ENCODE measurements at regions not wholly inside any gene's neighbourhood (a gene's known extent, or its start where the extent isn't known, plus 50 kb on each side); places are given as distances from the start of the nearest gene placed in this dataset.

DNA sequence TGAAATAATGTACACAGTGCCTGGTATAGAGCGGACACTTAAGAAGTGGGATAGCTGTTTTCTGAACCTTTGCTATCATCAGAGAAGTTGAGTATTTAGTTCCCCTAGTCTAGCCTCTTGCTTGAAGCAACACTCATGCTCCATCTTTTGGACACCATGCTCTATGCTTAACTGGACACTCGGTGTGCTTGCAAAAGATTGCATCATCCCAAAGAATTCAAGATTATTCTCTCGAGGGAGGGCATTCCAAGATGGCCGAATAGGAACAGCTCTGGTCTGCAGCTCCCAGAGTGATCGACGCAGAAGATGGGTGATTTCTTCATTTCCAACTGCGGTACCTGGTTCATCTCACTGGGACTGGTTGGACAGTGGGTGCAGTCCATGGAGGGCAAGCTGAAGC lies 143.9 kb upstream of the FSHR start:
- DNase-seq: no peak

DNA sequence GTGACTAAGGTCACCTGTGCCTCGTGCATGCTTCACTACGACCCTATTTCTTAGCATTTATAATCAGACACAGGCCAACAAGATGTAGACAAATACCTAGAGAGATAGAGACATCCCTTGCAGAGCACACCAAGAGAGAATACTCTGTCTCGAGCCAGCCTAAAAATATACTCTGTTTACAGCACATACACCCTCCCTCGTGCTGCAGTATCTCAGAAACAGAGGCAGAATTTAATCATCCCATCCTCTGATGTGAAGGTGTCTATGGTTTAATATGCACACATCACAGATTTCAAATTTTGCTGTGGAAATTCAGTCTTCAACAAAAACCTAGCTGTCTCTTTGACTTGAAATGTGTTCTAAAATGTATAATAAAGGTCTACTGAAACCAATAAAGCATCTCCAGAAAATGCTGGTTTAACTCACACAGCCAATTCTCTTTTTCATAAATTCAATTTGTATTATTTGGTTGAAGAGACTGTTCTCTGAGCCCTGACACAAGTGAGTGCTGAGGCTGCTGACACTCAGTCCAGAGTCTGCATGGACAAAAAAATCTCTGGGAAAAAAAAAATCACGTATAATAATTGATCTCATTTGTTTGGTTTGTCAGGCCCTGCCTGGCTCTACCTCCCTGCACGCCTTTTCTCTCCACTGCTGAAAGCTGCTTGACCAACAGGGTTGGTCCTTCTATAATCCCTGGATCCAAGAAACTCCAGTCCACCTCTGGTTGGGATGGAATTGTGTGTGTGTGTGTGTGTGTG lies 142.0 kb upstream of the FSHR start:
- DNase-seq: no peak

DNA sequence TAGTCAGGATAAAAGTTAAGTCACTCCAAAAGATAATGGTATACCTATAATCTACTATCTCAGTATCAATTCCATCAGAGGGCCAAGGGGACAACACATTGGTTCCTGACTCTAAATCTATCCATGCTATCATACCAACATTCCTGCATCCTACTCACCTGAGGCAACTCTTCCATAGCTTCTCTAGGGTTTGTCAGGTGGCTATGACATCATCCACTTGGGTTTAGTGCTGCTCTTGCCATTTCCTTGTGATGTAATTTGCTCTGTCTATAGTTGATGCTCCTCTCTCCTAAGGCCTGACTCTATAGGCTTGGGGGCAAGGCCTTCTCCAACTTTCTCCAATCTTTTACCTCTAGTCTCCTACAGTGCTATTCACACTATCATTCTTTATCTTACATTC lies 139.9 kb upstream of the FSHR start:
- no peak for DNase-seq

- DNase-seq: no peak
Measured at GRCh38 chr2:49291619-49292018, 137.3 kb upstream of the FSHR start.

DNA sequence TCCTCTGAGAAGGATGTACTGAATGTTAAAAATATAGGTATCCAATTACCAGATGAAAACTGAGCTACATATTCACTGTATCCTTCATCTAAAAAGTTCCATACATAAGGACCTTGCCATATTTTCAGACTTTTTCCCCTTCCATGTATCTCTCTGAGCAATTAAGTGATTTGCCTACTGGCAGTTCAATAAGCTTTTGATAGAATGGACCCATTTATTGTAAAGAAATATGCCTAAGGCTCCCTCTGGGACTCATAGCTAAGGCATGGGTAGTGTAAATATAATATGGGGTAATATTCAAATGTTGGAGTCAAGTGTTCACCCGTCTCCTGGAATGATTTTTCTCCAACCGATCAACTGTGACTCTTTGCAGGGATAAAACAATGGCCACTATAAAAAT lies 135.4 kb upstream of the FSHR start:
- DNase-seq: no peak

GRCh38 chr2:49288902-49289700 lies 134.8 kb upstream of the FSHR start:
- no peak for DNase-seq

DNA sequence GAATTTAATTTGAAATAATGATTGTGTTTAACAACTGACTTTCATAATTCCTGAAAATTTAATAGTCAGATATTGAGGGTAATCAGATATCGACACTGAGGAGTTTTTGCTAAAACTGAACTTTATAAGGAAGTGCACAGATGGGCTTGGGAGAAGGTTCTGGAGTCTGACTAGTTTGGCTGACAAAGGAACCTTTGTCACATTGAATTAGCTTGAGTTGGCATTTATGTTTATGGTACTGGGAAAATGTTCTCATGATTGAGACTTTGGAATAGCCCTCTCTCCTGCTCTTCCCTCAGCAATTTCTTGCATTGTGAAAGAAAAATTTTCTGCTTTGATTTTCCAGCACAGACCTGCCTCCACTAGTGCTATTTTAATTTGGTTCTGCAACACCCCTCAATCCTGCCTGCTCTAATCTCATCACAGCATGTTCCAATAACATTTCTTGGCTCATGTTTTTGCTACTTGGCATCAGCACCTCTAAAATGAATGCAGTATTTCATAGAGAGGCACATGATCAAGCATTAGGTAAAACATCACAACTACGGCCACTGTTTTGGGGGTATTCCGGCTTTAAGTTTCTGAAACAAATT lies 133.9 kb upstream of the FSHR start:
- no peak for DNase-seq

DNA sequence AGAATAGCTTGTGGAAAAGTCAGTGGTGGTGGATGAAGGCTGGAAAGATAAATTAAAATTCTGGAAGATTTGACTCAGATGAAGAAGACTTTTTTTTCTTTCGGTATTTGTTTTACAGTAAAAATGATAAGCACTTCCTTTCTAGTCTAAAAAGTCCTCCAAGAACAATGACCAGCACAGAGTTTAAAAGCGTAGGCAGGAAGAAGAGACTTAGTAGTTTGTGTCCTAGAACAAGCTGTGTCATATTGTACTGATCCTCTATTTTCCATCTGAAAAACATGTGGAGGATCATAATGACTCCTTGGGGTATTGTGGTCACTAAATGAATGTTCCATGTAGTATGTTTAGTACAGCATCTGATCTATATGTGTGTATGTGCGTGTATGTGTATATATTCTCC lies 132.4 kb upstream of the FSHR start:
- no peak for DNase-seq

- no peak for DNase-seq
Measured at GRCh38 chr2:49286045-49286444, 131.7 kb upstream of the FSHR start.

DNA sequence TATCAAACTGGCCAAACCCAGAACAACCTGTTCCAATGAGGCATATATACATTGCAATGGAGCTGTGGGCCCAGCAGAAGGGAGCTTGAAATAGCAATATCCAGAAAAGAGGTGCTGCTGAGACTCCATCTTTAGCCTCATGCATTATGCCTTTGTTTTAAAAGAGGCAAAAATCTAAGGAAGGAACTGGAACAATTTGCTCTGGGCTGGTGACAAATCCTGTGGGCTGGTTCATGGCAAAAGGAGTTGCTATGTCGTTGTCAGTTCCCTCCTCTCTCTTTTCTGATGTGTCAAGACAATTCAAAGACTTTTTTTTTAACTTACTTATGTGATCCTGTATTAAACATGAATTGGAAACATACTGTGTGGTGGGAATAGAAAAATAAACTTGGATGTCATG lies 124.2 kb upstream of the FSHR start:
- no peak for DNase-seq

- DNase-seq: no peak
Measured at GRCh38 chr2:49278141-49278540, 123.8 kb upstream of the FSHR start.

- DNase-seq: no peak
Measured at GRCh38 chr2:49271060-49271606, 116.8 kb upstream of the FSHR start.

- DNase-seq: no peak
Measured at GRCh38 chr2:49270091-49270490, 115.8 kb upstream of the FSHR start.

DNA sequence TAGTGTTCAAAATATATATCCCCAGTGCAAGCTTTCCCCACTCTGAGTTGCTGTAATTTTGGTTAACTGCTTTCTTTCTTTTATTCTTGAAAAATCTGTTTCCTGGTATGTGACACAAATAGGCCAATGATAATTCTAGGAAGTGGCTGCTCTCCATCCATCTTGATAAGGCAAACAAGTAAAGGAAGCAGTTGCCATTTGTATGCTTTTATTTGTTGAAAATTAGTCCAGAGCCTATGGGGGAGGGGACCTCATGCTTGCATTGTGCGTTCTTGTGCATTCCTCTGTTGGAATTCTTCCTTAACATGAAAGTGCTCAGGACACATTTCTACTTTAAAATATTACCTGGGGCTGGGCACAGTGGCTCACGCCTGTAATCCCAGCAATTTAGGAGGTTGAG lies 111.2 kb upstream of the FSHR start:
- DNase-seq: no peak

DNA sequence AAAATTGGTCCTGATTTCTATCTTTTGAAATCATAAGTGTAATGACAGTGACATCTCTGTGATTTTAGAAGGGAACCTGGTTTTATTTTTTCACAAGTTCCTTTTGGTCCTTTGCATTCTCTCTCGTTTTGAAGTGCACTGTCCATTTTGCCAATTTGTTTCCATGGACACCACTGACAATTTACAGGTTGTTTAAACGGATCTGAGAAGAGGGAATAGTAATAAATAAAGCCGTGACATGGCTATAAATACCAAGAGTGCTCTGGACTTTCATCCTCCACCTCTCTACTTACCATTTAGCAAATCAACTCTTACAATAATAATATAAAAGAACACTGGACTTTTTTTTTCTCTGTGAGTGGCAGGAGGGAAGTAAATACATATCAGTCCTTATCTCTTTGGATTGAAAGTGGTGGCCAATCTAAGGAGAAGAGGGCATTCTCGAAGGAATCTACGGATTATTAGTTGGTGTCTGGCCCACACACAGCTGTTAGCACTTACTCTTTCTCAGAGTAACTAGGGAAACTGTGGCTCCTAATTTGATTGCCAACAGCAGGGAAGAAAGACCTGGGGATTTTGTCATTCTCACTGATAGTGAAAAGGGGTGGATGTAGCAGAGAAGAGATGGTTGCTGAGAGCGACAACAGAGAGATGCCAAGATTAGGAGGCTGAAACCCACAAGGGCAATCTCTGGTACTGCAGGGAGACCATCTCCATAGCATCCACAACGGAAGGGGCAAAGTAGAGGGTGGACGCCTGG lies 108.7 kb upstream of the FSHR start:
- no peak for DNase-seq

GRCh38 chr2:49261781-49262180 lies 107.5 kb upstream of the FSHR start:
- DNase-seq: no peak

DNA sequence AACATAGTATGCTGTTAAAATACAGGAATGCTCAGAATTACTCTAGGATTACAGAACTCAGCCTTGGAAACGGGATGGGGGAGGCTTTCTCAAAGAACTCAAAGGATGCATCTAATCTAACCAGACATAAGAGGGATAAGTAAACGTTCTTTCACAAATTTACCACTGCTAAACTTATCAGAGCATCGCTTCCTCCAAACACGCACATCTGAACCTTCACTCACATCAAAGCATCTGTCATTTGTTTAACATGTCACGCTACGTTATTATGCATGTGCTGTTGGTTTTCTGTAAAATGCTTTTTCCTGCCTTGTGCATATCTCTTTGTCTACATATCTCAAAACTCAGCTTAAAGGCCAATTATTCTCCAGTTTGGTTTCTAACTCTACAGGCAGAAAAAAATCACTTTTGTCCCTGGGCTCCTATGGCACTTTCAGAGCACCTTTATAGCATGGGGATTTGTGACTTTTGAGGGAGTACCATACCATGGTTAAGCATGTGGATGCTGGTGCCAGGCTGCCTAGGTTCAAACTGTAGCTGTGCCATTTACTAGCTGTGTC lies 106.7 kb upstream of the FSHR start:
- no peak for DNase-seq

- no peak for DNase-seq
Measured at GRCh38 chr2:49259926-49260325, 105.6 kb upstream of the FSHR start.

DNA sequence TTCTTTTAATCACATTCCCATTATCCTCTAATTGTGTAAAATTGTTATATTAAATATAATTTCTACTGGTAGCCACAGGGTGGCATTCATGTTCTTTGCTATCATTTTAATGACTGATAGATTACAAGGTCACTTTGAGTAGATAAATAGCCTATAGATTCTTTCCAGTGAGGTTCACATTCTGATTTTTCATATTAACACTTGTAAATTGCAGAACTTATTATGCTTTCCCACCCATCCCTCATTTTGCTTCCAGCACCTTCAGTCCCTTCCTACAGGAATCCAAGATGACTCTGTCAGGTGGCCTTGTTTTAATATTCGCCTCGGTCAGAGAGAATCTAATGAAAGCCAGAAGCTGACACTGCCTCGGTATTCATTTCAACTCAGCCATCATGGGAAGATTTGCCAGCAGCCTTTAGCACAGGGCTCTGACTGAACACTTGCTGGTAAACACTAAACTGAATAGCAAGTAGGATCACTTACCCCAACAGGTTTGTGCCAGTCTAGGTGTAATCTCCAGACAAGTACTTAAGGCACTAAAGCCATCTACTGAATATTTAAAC lies 101.2 kb upstream of the FSHR start:
- DNase-seq: no peak

DNA sequence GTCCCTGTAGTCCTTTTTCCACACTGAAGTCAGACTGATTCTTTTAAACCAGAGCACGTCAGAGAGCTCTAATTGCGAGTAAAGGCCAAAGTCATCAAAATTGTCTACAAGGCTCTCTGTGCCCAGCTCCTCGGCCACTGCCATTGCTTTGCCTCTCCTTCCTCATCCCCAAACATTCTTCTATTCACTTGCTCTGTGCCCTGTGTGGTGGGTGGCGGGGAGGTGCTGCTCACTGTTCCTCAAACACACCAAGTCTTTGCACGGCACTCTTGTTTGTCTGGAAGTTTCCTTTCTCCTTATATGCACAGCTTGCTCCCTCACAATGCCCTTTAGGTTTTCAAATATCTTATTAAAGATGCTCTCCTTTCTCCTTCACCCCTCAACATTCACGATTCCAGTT lies 100.1 kb upstream of the FSHR start:
- no peak for DNase-seq

GRCh38 chr2:49251766-49252165 lies 97.5 kb upstream of the FSHR start:
- DNase-seq: no peak

DNA sequence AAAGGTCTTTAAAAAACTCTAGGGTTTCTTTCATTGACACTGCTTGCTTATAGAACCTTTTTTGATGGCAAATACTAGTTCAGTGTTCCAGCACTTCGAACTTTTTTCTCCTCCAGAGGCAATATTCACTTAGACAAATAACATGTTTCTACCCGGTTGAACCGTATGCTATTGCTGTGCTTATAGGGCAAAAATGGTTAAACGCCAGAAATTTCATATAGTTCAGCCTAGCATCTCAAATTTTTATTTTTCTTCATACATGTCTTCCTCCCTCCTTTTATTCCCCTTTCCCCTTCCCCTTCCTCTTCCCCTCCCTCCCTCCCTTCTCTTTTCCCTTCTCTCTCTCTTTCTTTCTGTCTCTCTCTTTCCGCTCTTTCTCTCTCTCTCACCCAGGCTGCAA lies 96.9 kb upstream of the FSHR start:
- DNase-seq: no peak

All from NCI-H524 treated with DMSO at 0.1 percent for 48 hours (cell line).